Osteocyte (in vitro differentiated cells): ENCODE measurements at regions not wholly inside any gene's neighbourhood (a gene's known extent, or its start where the extent isn't known, plus 50 kb on each side); places are given as distances from the start of the nearest gene placed in this dataset.

Source experiments
- DNase-seq: peaks from one replicate; pipeline ENCODE4 v3.0.0; 2021; ENCODE audit warnings: mixed read lengths; ENCODE audit not compliant: unreplicated experiment; ENCODE audit errors: extremely low spot score
- H3K27ac Mint-ChIP-seq: one replicate; pipeline ENCODE4 v1.8.0; 2021; ENCODE audit warnings: mild to moderate bottlenecking, mixed read lengths; ENCODE audit not compliant: unreplicated experiment
- H3K27me3 Mint-ChIP-seq: one replicate; pipeline ENCODE4 v1.8.0; 2021; ENCODE audit warnings: mixed read lengths; ENCODE audit not compliant: unreplicated experiment
- H3K36me3 Mint-ChIP-seq: one replicate; pipeline ENCODE4 v1.8.0; 2021; ENCODE audit warnings: mixed read lengths; ENCODE audit not compliant: unreplicated experiment
- H3K4me1 Mint-ChIP-seq: one replicate; pipeline ENCODE4 v1.8.0; 2021; ENCODE audit warnings: mixed read lengths; ENCODE audit not compliant: unreplicated experiment
- H3K4me3 Mint-ChIP-seq: one replicate; pipeline ENCODE4 v1.8.0; 2021; ENCODE audit warnings: mild to moderate bottlenecking, moderate library complexity, mixed read lengths; ENCODE audit not compliant: unreplicated experiment
- H3K9me3 Mint-ChIP-seq: one replicate; pipeline ENCODE4 v1.8.0; 2021; ENCODE audit warnings: mixed read lengths; ENCODE audit not compliant: unreplicated experiment
- TF ChIP-seq, protein P1 (sequence below): fragments of 200-600 bp; sonication (generic); IDR thresholded peaks from 2 replicates; pipeline ENCODE4 v1.5.0; 2021; ENCODE audit warnings: antibody characterized with exemption, mild to moderate bottlenecking, moderate library complexity

- TF ChIP-seq, protein P1, sequence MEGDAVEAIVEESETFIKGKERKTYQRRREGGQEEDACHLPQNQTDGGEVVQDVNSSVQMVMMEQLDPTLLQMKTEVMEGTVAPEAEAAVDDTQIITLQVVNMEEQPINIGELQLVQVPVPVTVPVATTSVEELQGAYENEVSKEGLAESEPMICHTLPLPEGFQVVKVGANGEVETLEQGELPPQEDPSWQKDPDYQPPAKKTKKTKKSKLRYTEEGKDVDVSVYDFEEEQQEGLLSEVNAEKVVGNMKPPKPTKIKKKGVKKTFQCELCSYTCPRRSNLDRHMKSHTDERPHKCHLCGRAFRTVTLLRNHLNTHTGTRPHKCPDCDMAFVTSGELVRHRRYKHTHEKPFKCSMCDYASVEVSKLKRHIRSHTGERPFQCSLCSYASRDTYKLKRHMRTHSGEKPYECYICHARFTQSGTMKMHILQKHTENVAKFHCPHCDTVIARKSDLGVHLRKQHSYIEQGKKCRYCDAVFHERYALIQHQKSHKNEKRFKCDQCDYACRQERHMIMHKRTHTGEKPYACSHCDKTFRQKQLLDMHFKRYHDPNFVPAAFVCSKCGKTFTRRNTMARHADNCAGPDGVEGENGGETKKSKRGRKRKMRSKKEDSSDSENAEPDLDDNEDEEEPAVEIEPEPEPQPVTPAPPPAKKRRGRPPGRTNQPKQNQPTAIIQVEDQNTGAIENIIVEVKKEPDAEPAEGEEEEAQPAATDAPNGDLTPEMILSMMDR = no peak
- Mint-ChIP-seq H3K27me3 (no peaks in the 10 kb centered on the region), H3K4me1 (no peaks in the 10 kb centered on the region), H3K4me3 (no peak overlapping the region), H3K36me3 (no peaks in the 10 kb centered on the region), H3K9me3 (peaks cover 24% of the 10 kb centered on the region), H3K27ac (no peak overlapping the region)
- no peak for DNase-seq
Measured at GRCh38 chr14:25955772-25956171, 642.1 kb downstream of the NOVA1 start.

DNA sequence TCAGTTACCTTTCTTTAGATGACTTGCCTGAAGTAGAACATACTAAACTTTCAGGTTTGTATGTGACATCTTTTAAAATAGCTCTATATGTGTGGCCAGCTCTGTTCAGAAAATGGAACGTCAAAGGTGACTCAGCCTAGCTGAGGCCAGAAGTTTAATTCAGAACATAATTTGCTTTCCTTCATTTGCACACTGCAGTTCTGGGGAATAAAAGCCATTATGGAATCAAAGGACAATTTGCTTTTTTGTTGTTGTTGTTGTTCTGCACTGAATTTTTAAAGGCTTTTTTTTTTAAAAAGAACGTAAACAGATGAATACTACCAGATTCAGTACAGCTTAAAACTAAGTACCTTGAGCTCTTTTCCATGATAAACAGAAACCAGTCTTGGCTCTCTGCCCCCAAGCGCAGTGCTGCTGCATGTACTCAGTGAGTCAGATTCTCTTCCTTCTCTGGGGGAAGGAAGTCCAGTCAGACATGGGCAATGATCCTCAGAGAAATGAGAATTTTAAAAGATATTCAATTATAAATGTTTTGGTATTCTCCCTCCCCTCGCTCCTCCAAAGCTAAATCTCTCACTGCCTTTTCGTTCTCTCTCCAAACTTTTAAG lies 644.2 kb downstream of the NOVA1 start:
- DNase-seq = no peak
- TF ChIP-seq, protein P1 = no peak
- H3K36me3 Mint-ChIP-seq = no peaks in the 10 kb centered on the region
- H3K4me1 Mint-ChIP-seq = no peaks in the 10 kb centered on the region
- H3K4me3 Mint-ChIP-seq = no peak overlapping the region
- H3K9me3 Mint-ChIP-seq = peaks cover 38% of the 10 kb centered on the region
- no peak overlapping the region for H3K27ac Mint-ChIP-seq
- no peaks in the 10 kb centered on the region for H3K27me3 Mint-ChIP-seq

GRCh38 chr14:25945746-25946145 lies 652.1 kb downstream of the NOVA1 start:
- Mint-ChIP-seq H3K27ac (no peak overlapping the region), H3K4me1 (no peaks in the 10 kb centered on the region), H3K4me3 (no peak overlapping the region), H3K9me3 (peaks cover 37% of the 10 kb centered on the region), H3K36me3 (no peaks in the 10 kb centered on the region), H3K27me3 (no peaks in the 10 kb centered on the region)
- no peak for DNase-seq
- TF ChIP-seq, protein P1 = no peak

DNA sequence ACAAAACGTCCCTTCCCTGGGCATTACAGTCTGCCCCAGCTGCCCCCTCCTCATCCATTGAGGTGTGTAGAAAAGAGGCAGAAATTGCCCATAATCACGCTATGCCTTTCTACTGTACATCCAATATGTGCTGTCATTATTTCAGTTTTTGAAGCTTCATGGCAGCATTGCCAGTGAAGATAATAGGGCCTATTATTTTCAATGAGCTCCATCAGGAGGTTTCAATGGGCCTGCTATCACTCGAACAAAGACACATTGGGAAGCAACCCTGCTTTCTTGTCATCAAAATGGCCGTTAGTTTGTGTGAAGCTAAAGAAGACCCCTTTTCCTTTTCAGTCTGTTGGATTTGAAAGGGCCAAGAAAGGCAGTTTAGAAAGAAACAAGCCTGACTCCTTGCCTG lies 653.8 kb downstream of the NOVA1 start:
- DNase-seq = no peak
- Mint-ChIP-seq H3K4me3 (no peak overlapping the region), H3K9me3 (peaks cover 29% of the 10 kb centered on the region), H3K36me3 (no peaks in the 10 kb centered on the region), H3K27ac (no peak overlapping the region), H3K27me3 (no peaks in the 10 kb centered on the region), H3K4me1 (no peaks in the 10 kb centered on the region)
- TF ChIP-seq, protein P1 = no peak

- H3K4me3 Mint-ChIP-seq = no peak overlapping the region
- no peaks in the 10 kb centered on the region for H3K4me1 Mint-ChIP-seq
- H3K9me3 Mint-ChIP-seq = peaks cover 27% of the 10 kb centered on the region
- DNase-seq = no peak
- no peaks in the 10 kb centered on the region for H3K36me3 Mint-ChIP-seq
- no peaks in the 10 kb centered on the region for H3K27me3 Mint-ChIP-seq
- H3K27ac Mint-ChIP-seq = no peak overlapping the region
- TF ChIP-seq, protein P1 = no peak
Measured at GRCh38 chr14:25943329-25943728, 654.5 kb downstream of the NOVA1 start.
